ENCODE measurements at regions not wholly inside any gene's neighbourhood (a gene's known extent, or its start where the extent isn't known, plus 50 kb on each side); places are given as distances from the start of the nearest gene placed in this dataset.

DNA sequence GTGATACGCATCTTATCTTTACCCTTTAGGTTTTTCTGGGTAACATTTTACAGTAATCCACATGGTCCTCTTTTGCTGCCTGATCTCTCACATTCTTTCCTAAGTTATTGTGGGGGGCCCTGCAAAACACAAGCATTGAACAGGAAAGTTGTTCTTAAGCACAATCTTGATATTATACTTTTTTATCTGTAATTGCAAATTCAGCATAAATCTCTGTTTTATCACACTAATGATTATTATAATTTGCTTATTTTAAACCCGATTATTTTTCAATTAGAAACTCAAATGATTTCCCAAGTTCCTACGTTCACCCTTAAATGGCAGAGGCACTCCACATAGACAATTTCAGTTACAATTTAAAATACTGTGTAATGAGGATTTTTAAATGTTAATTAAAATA is 386.0 kb upstream of the GYPC start:
- 88% methylated on average over 1 of the region's 3 CpGs for WGBS (ENCODE audit: insufficient coverage)
- no peaks in the 10 kb centered on the region for H3K79me2 ChIP-seq (ENCODE audit: insufficient read depth, low read length)
- H3K4me1 Mint-ChIP-seq = peaks cover 3% of the 10 kb centered on the region
- no peak overlapping the region for H3K9ac ChIP-seq (ENCODE audit: insufficient read depth, low read length, poor library complexity, severe bottlenecking)
- H4K20me1 ChIP-seq (ENCODE audit: insufficient read depth, low read length) = no peaks in the 10 kb centered on the region
- no peak overlapping the region for H3K4me3 ChIP-seq (replicated peaks in 1 of 3; ENCODE audit: low read depth in 2 of 3, low read length in 3 of 3)
- no peaks in the 10 kb centered on the region for H3K27me3 ChIP-seq (ENCODE audit: control insufficient read depth in 2 of 2, insufficient read depth in 2 of 2, low read length in 2 of 2)
- H3K27ac ChIP-seq (ENCODE audit: low read depth in 1 of 2, low read length in 2 of 2) = no peak overlapping the region
- H3K4me2 ChIP-seq (replicated peaks; ENCODE audit: extremely low read depth, low read length, poor library complexity, severe bottlenecking) = no peak overlapping the region
- no peak overlapping the region for H3K4me3 Mint-ChIP-seq
- H2AFZ ChIP-seq (ENCODE audit: insufficient read depth, low read depth, low read length, poor library complexity, severe bottlenecking) = no peak overlapping the region
- H3K27me3 Mint-ChIP-seq (ENCODE audit: low read depth in 3 of 3) = peaks cover 0 to 1% (median 0%) of the 10 kb centered on the region in 3 donors
- H3K36me3 ChIP-seq (replicated peaks in 1 of 2; ENCODE audit: control insufficient read depth in 1 of 2, insufficient read depth in 2 of 2, low read length in 2 of 2) = no peaks in the 10 kb centered on the region
- no peak overlapping the region for H3K27ac Mint-ChIP-seq
- TF ChIP-seq, protein P1, sequence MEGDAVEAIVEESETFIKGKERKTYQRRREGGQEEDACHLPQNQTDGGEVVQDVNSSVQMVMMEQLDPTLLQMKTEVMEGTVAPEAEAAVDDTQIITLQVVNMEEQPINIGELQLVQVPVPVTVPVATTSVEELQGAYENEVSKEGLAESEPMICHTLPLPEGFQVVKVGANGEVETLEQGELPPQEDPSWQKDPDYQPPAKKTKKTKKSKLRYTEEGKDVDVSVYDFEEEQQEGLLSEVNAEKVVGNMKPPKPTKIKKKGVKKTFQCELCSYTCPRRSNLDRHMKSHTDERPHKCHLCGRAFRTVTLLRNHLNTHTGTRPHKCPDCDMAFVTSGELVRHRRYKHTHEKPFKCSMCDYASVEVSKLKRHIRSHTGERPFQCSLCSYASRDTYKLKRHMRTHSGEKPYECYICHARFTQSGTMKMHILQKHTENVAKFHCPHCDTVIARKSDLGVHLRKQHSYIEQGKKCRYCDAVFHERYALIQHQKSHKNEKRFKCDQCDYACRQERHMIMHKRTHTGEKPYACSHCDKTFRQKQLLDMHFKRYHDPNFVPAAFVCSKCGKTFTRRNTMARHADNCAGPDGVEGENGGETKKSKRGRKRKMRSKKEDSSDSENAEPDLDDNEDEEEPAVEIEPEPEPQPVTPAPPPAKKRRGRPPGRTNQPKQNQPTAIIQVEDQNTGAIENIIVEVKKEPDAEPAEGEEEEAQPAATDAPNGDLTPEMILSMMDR (IDR thresholded peaks at IDR 0.05) = no peak
- DNase-seq = no peak
- H3K9me3 Mint-ChIP-seq = peaks cover 0 to 2% (median 0%) of the 10 kb centered on the region in 7 donors
- H3K9me3 ChIP-seq (replicated peaks in 1 of 2; ENCODE audit: control insufficient read depth in 1 of 2, insufficient read depth in 1 of 2, low read length in 2 of 2) = no peaks in the 10 kb centered on the region
- H3K4me1 ChIP-seq (ENCODE audit: control insufficient read depth in 1 of 2, insufficient read depth in 2 of 2, low read length in 2 of 2) = no peaks in the 10 kb centered on the region
- no peaks in the 10 kb centered on the region for H3K36me3 Mint-ChIP-seq
- intact Hi-C loops (cut with micrococcal nuclease) = no loop called here

DNA sequence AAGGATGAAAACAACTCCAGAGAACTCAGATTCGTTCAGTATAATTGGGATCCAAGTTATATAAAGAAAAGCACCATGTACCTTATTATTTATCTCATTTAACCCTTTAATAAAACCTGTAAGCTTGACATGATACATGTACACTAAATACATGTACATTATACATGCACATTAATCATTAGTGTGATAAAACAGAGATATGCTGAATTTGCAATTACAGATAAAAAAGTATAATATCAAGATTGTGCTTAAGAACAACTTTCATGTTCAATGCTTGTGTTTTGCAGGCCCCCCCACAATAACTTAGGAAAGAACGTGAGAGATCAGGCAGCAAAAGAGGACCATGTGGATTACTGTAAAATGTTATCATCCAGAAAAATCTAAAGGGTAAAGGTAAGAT is 385.4 kb upstream of the GYPC start:
- Histone ChIP-seq H2AFZ (ENCODE audit: insufficient read depth, low read depth, low read length, poor library complexity, severe bottlenecking) (no peak overlapping the region), H3K9me3 (replicated peaks in 1 of 2; ENCODE audit: control insufficient read depth in 1 of 2, insufficient read depth in 1 of 2, low read length in 2 of 2) (no peaks in the 10 kb centered on the region), H3K9ac (ENCODE audit: insufficient read depth, low read length, poor library complexity, severe bottlenecking) (no peak overlapping the region), H3K79me2 (ENCODE audit: insufficient read depth, low read length) (no peaks in the 10 kb centered on the region), H4K20me1 (ENCODE audit: insufficient read depth, low read length) (no peaks in the 10 kb centered on the region), H3K27ac (ENCODE audit: low read depth in 1 of 2, low read length in 2 of 2) (no peak overlapping the region), H3K4me3 (replicated peaks in 1 of 3; ENCODE audit: low read depth in 2 of 3, low read length in 3 of 3) (no peak overlapping the region), H3K4me2 (replicated peaks; ENCODE audit: extremely low read depth, low read length, poor library complexity, severe bottlenecking) (no peak overlapping the region), H3K27me3 (ENCODE audit: control insufficient read depth in 2 of 2, insufficient read depth in 2 of 2, low read length in 2 of 2) (no peaks in the 10 kb centered on the region), H3K4me1 (ENCODE audit: control insufficient read depth in 1 of 2, insufficient read depth in 2 of 2, low read length in 2 of 2) (no peaks in the 10 kb centered on the region), H3K36me3 (replicated peaks in 1 of 2; ENCODE audit: control insufficient read depth in 1 of 2, insufficient read depth in 2 of 2, low read length in 2 of 2) (no peaks in the 10 kb centered on the region)
- no CpG with 5 or more reads among the region's 2 CpGs for WGBS (ENCODE audit: insufficient coverage)
- no peaks in the 10 kb centered on the region for H3K36me3 Mint-ChIP-seq
- H3K9me3 Mint-ChIP-seq = peaks cover 0 to 2% (median 0%) of the 10 kb centered on the region in 7 donors
- intact Hi-C loops (cut with micrococcal nuclease) = no loop called here
- H3K4me1 Mint-ChIP-seq = peaks cover 3% of the 10 kb centered on the region
- DNase-seq = no peak
- H3K27me3 Mint-ChIP-seq (ENCODE audit: low read depth in 3 of 3) = peaks cover 0 to 1% (median 0%) of the 10 kb centered on the region in 3 donors
- H3K27ac Mint-ChIP-seq = no peak overlapping the region
- TF ChIP-seq, protein P1 (IDR thresholded peaks at IDR 0.05) = no peak
- H3K4me3 Mint-ChIP-seq = no peak overlapping the region
